K562 (cell line): ENCODE measurements at regions not wholly inside any gene's neighbourhood (a gene's known extent, or its start where the extent isn't known, plus 50 kb on each side); places are given as distances from the start of the nearest gene placed in this dataset.

ENCODE experiments used
- ATAC-seq: fragments of 200-7000 bp; cut with Tn5 transposase; 3 replicates; pipeline ENCODE4 v1.9.1; 2020; ENCODE audit warnings: moderate library complexity
- BruUV-seq: library from RNA; stranded (reverse); fragments of 400-500 nt; replicated peaks from 2 replicates; lab custom pipeline; 2021; lab: Mats Ljungman, UMichigan
- CTCF ChIA-PET: fragments of 300-600 bp; formaldehyde crosslinking; extraction: SDS; loops from one replicate; lab custom pipeline; 2021; ENCODE audit warnings: low intra/inter-chr PET ratio; lab: Yijun Ruan, JAX
- POLR2A ChIA-PET: fragments of 300-600, 350-650 bp; sonication (Branson Sonifier 250); formaldehyde crosslinking; extraction: SDS; loops from one replicate; lab custom pipeline; 2021; ENCODE audit warnings: antibody characterized with exemption, inconsistent platforms; lab: Yijun Ruan, JAX
- DNase-seq, 4 experiments: peaks; one replicate each; pipeline versions ENCODE4 v3.0.0 to v3.0.0-alpha.2; 2011 to 2018; ENCODE audit warnings: low spot score in 3 of 4, mixed read lengths in 3 of 4; ENCODE audit errors: extremely low read depth in 1 of 4
- FAIRE-seq: peaks from 2 replicates; lab custom pipeline; 2011; peaks lifted over from hg19 to GRCh38; lab: Jason Lieb, UNC
- H2AFZ ChIP-seq: 2 replicates; pipeline ENCODE4 v1.6.0; 2011; ENCODE audit warnings: low read depth, low read length, control low read depth, inconsistent platforms
- H3K27ac ChIP-seq: fragments of 200-600 bp; 3 replicates; pipeline ENCODE4 v1.8.0; 2011; ENCODE audit warnings: low read depth, mild to moderate bottlenecking, control low read depth, inconsistent platforms, low read length, moderate library complexity, mixed read lengths; ENCODE audit errors: extremely low read depth
- H3K27me3 ChIP-seq, 2 experiments: fragments of 300-600 bp in 1 of 2; 2 replicates in 1 of 2; 3 replicates in 1 of 2; pipeline versions ENCODE4 v1.6.0 to v1.8.0; 2011; ENCODE audit warnings: inconsistent platforms in 2 of 2, low read length in 2 of 2, mild to moderate bottlenecking in 1 of 2, mixed read lengths in 1 of 2, moderate library complexity in 1 of 2; ENCODE audit not compliant: control insufficient read depth in 2 of 2, insufficient read depth in 2 of 2
- H3K36me3 ChIP-seq: fragments of 300-600 bp; 3 replicates; pipeline ENCODE4 v1.8.0; 2011; ENCODE audit warnings: mild to moderate bottlenecking, low read length, inconsistent platforms; ENCODE audit not compliant: control insufficient read depth, insufficient read depth
- H3K4me1 ChIP-seq, 2 experiments: fragments of 200-600 bp in 1 of 2; replicated peaks in 1 of 2; 2 replicates in 1 of 2; 3 replicates in 1 of 2; pipeline versions ENCODE4 v1.5.1 to v1.8.0; 2011; ENCODE audit warnings: inconsistent platforms in 2 of 2, low read length in 2 of 2, mild to moderate bottlenecking in 1 of 2, mixed read lengths in 1 of 2, moderate library complexity in 1 of 2; ENCODE audit not compliant: control insufficient read depth in 2 of 2, insufficient read depth in 2 of 2
- H3K4me2 ChIP-seq: 2 replicates; pipeline ENCODE4 v1.6.1; 2011; ENCODE audit warnings: low read length, control low read depth, inconsistent platforms, mixed read lengths; ENCODE audit not compliant: insufficient read depth
- H3K4me3 ChIP-seq: fragments of 200-600 bp; sonication (generic), shearing (Covaris generic); 2 replicates; pipeline ENCODE4 v1.5.1; 2016; ENCODE audit warnings: control low read depth, inconsistent platforms
- H3K79me2 ChIP-seq: fragments of 200-600 bp; 3 replicates; pipeline ENCODE4 v1.8.0; 2011; ENCODE audit warnings: low read length, inconsistent platforms; ENCODE audit not compliant: control insufficient read depth, insufficient read depth
- H3K9ac ChIP-seq, 2 experiments: 2 replicates each; pipeline versions ENCODE4 v1.6.0 to v1.6.1; 2011; ENCODE audit warnings: low read depth in 2 of 2, low read length in 2 of 2, control low read depth in 1 of 2, inconsistent platforms in 1 of 2, mild to moderate bottlenecking in 1 of 2, mixed read lengths in 1 of 2; ENCODE audit not compliant: insufficient read depth in 1 of 2
- H3K9me1 ChIP-seq: one replicate; pipeline ENCODE4 v1.6.0; 2011; ENCODE audit warnings: inconsistent platforms, mild to moderate bottlenecking, low read length, moderate library complexity; ENCODE audit not compliant: control insufficient read depth, insufficient read depth
- H3K9me3 ChIP-seq: replicated peaks from 2 replicates; pipeline ENCODE4 v1.5.1; 2011; ENCODE audit warnings: low read depth, low read length, inconsistent platforms; ENCODE audit not compliant: control insufficient read depth, insufficient read depth
- H4K20me1 ChIP-seq: replicated peaks from 2 replicates; pipeline ENCODE4 v1.6.1; 2011; ENCODE audit warnings: low read length, inconsistent platforms, mixed read lengths; ENCODE audit not compliant: control insufficient read depth, insufficient read depth
- ATF7 ChIP-seq: fragments of 450-650 bp; IDR thresholded peaks from 2 replicates; pipeline ENCODE4 v1.7.1; 2014; ENCODE audit warnings: mild to moderate bottlenecking, moderate library complexity
- DDX20 ChIP-seq: fragments of 450-650 bp; IDR thresholded peaks from 2 replicates; pipeline ENCODE4 v1.6.1; 2016; ENCODE audit warnings: missing genetic modification characterization, low read depth, mild to moderate bottlenecking, missing compliant biosample characterization, moderate library complexity
- ESRRB ChIP-seq: fragments of 250-450 bp; sonication (Bioruptor Pico); IDR thresholded peaks from 2 replicates; pipeline ENCODE4 v1.5.0; 2020; ENCODE audit warnings: mild to moderate bottlenecking, moderate library complexity, borderline replicate concordance
- FOS ChIP-seq: IDR thresholded peaks from 3 replicates; pipeline ENCODE4 v1.6.1; 2011; ENCODE audit not compliant: insufficient read length; ENCODE audit errors: extremely low read depth
- GABPB2 ChIP-seq: fragments of 250-450 bp; sonication (Bioruptor Pico); conservative IDR thresholded peaks from 2 replicates; pipeline ENCODE4 v1.5.1; 2021; ENCODE audit warnings: mild to moderate bottlenecking
- HDAC2 ChIP-seq: fragments of 450-650 bp; IDR thresholded peaks from 2 replicates; pipeline ENCODE4 v1.6.1; 2016; ENCODE audit warnings: mild to moderate bottlenecking
- HMGN3 ChIP-seq: IDR thresholded peaks from 2 replicates; pipeline ENCODE4 v1.6.1; 2011; ENCODE audit warnings: borderline replicate concordance, low read depth, mild to moderate bottlenecking, mixed read lengths, low read length; ENCODE audit not compliant: insufficient read length; ENCODE audit errors: extremely low read depth
- ILK ChIP-seq: fragments of 450-650 bp; IDR thresholded peaks from 2 replicates; pipeline ENCODE4 v1.6.1; 2016; ENCODE audit warnings: missing genetic modification characterization, low read depth, mild to moderate bottlenecking, missing compliant biosample characterization, moderate library complexity, borderline replicate concordance
- MBD2 ChIP-seq: sonication (generic); IDR thresholded peaks from 2 replicates; pipeline ENCODE4 v1.6.1; 2016; ENCODE audit warnings: low read depth, borderline replicate concordance
- PYGO2 ChIP-seq: fragments of 450-650 bp; IDR thresholded peaks from 2 replicates; pipeline ENCODE4 v1.6.1; 2016; ENCODE audit warnings: mild to moderate bottlenecking, missing genetic modification characterization, moderate library complexity, missing compliant biosample characterization
- RCOR1 ChIP-seq, 2 experiments: IDR thresholded peaks; 2 replicates each; pipeline ENCODE4 v1.6.1; 2012; ENCODE audit warnings: low read depth in 2 of 2, low read length in 2 of 2, borderline replicate concordance in 1 of 2, improper control_type of control experiment in 1 of 2
- TCF3 ChIP-seq: sonication (generic); formaldehyde crosslinking; IDR thresholded peaks from 2 replicates; pipeline ENCODE4 v1.4.0; 2020; ENCODE audit warnings: mild to moderate bottlenecking, missing genetic modification reagents
- ZNF589 ChIP-seq: fragments of 200-800 bp; sonication (Bioruptor generic); IDR thresholded peaks from 2 replicates; pipeline ENCODE4 v1.6.1; 2016; ENCODE audit warnings: low read depth, missing genetic modification characterization, missing compliant biosample characterization
- ZZZ3 ChIP-seq: fragments of 450-650 bp; IDR thresholded peaks from 2 replicates; pipeline ENCODE4 v1.6.1; 2016; ENCODE audit warnings: antibody characterized with exemption, mild to moderate bottlenecking, moderate library complexity
- WGBS: fragments of 100-300 bp; shearing (Covaris generic); methylation state at CpG from one replicate; pipeline ENCODE4 v1.1.6; 2016; ENCODE audit warnings: low coverage, mixed read lengths; ENCODE audit not compliant: insufficient coverage; ENCODE audit errors: missing lambda C conversion rate; 5-methylcytosine and 5-hydroxymethylcytosine counted together
- in situ Hi-C: fragments of 300-500 bp; cut with MboI; formaldehyde crosslinking; loops from 4 replicates; pipeline ENCODE4 v1.15.0; 2018; ENCODE audit warnings: inconsistent platforms, mixed read lengths
- intact Hi-C: fragments of 100-400 bp; cut with micrococcal nuclease; formaldehyde crosslinking; loops from 2 replicates; pipeline ENCODE4 v1.14.2; 2022
- TF ChIP-seq, protein P1 (sequence below): IDR thresholded peaks from 2 replicates; pipeline ENCODE4 v1.6.1; 2014; ENCODE audit warnings: antibody characterized with exemption
- TF ChIP-seq, protein P2 (sequence below): fragments of 250-450 bp; sonication (Bioruptor Pico); IDR thresholded peaks from 2 replicates; pipeline ENCODE4 v1.8.0; 2022; ENCODE audit warnings: moderate library complexity, mild to moderate bottlenecking, inconsistent platforms
- TF ChIP-seq, protein P3 (sequence below): sonication (generic); formaldehyde crosslinking; IDR thresholded peaks from 2 replicates; pipeline ENCODE4 v1.8.1; 2023; ENCODE audit warnings: mild to moderate bottlenecking, missing genetic modification reagents

DNA sequence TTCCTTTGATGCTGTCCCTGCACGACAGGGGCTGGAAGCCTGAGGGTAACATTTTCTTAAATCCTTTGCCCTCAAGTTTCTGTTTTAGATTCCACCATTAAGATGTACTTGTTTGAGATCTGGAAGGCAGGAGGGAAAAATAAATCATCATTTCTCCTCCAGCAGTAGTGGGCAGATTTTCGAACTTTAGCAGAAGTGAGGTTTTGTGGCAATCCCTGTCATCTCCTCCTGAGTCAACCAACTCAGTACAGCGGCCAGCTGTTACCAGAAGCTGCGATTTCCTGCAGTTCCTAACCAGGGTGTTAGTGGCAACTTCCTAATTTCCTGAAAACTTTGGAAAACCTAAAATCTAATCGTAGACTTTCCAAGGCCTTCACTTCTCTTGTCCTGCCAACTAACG is 517.2 kb upstream of the ACVR2A start:
- H2AFZ ChIP-seq = no peak overlapping the region
- in situ Hi-C loops = no loop called here
- DNase-seq (no peak), ATAC-seq (no peak), FAIRE-seq (no peak)
- no peak overlapping the region for H3K27ac ChIP-seq
- H4K20me1 ChIP-seq = no peaks in the 10 kb centered on the region
- intact Hi-C loops = no loop called here
- no peak overlapping the region for H3K4me2 ChIP-seq
- ChIA-PET POLR2A (no interaction called here), CTCF (no interaction called here)
- H3K9me1 ChIP-seq = no peaks in the 10 kb centered on the region
- no peaks in the 10 kb centered on the region for H3K79me2 ChIP-seq
- no peaks in the 10 kb centered on the region for H3K4me1 ChIP-seq
- WGBS = 1% methylated on average over 6 of the region's 6 CpGs
- H3K9ac ChIP-seq = no peak overlapping the region
- H3K27me3 ChIP-seq = no peaks in the 10 kb centered on the region
- H3K4me3 ChIP-seq = no peak overlapping the region
- H3K9me3 ChIP-seq = no peaks in the 10 kb centered on the region; the same call in 1 of the 2 replicates
- no TSS peak for BruUV-seq
- no peaks in the 10 kb centered on the region for H3K36me3 ChIP-seq
- TF ChIP-seq, protein P1, sequence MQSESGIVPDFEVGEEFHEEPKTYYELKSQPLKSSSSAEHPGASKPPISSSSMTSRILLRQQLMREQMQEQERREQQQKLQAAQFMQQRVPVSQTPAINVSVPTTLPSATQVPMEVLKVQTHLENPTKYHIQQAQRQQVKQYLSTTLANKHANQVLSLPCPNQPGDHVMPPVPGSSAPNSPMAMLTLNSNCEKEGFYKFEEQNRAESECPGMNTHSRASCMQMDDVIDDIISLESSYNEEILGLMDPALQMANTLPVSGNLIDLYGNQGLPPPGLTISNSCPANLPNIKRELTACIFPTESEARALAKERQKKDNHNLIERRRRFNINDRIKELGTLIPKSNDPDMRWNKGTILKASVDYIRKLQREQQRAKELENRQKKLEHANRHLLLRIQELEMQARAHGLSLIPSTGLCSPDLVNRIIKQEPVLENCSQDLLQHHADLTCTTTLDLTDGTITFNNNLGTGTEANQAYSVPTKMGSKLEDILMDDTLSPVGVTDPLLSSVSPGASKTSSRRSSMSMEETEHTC = no peak
- no peak for TF ChIP-seq ATF7
- no peak for TF ChIP-seq RCOR1 (IDR thresholded peaks at IDR 0.05; ENCODE audit: borderline replicate concordance in 1 of 2, low read depth in 2 of 2, low read length in 2 of 2)
- TF ChIP-seq TCF3 (CRISPR knock-in tag) = no peak
- TF ChIP-seq ILK (tag) = no peak
- TF ChIP-seq, protein P2, sequence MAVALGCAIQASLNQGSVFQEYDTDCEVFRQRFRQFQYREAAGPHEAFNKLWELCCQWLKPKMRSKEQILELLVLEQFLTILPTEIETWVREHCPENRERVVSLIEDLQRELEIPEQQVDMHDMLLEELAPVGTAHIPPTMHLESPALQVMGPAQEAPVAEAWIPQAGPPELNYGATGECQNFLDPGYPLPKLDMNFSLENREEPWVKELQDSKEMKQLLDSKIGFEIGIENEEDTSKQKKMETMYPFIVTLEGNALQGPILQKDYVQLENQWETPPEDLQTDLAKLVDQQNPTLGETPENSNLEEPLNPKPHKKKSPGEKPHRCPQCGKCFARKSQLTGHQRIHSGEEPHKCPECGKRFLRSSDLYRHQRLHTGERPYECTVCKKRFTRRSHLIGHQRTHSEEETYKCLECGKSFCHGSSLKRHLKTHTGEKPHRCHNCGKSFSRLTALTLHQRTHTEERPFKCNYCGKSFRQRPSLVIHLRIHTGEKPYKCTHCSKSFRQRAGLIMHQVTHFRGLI (CRISPR knock-in tag) = no peak
- TF ChIP-seq, protein P3, sequence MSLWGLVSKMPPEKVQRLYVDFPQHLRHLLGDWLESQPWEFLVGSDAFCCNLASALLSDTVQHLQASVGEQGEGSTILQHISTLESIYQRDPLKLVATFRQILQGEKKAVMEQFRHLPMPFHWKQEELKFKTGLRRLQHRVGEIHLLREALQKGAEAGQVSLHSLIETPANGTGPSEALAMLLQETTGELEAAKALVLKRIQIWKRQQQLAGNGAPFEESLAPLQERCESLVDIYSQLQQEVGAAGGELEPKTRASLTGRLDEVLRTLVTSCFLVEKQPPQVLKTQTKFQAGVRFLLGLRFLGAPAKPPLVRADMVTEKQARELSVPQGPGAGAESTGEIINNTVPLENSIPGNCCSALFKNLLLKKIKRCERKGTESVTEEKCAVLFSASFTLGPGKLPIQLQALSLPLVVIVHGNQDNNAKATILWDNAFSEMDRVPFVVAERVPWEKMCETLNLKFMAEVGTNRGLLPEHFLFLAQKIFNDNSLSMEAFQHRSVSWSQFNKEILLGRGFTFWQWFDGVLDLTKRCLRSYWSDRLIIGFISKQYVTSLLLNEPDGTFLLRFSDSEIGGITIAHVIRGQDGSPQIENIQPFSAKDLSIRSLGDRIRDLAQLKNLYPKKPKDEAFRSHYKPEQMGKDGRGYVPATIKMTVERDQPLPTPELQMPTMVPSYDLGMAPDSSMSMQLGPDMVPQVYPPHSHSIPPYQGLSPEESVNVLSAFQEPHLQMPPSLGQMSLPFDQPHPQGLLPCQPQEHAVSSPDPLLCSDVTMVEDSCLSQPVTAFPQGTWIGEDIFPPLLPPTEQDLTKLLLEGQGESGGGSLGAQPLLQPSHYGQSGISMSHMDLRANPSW = no peak
- no peak for TF ChIP-seq ZNF589 (CRISPR knock-in tag)
- TF ChIP-seq HDAC2 = no peak
- TF ChIP-seq HMGN3 = no peak
- no peak for TF ChIP-seq ZZZ3
- no peak for TF ChIP-seq GABPB2 (CRISPR knock-in tag)
- TF ChIP-seq ESRRB = no peak
- TF ChIP-seq PYGO2 (tag) = no peak
- TF ChIP-seq FOS = no peak
- no peak for TF ChIP-seq MBD2
- TF ChIP-seq DDX20 = no peak
